GM21529 (cell line): ENCODE measurements at regions not wholly inside any gene's neighbourhood (a gene's known extent, or its start where the extent isn't known, plus 50 kb on each side); places are given as distances from the start of the nearest gene placed in this dataset.
"Not testable (repeated sequence)": the region's sequence is repeated elsewhere in the genome, so short reads cannot be mapped to it uniquely, and the experiment has no call there.

Source experiments
- ATAC-seq: cut with Tn5 transposase; IDR thresholded peaks from one replicate; pipeline ENCODE4 v1.9.1; 2021; ENCODE audit not compliant: unreplicated experiment

DNA sequence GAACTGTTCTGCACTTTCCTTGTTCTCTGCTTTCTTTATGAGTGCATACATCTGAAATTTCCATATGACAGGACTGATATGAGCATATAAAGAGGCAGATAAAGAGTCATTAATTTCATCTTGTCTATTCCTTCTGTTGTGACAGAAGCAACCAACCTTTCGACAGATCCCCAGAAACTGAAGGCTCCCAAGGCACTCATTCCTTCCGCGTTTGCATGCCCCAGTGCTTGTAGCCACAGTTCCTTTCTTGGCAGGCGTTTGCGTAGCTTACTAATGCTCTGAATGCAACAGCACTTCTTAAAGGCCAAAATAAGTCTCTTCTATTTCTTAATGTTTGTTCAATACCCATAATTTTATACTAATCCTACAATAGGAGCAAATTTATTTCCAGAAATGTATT lies 94.0 kb upstream of the TBL1X start:
- ATAC-seq: no peak

DNA sequence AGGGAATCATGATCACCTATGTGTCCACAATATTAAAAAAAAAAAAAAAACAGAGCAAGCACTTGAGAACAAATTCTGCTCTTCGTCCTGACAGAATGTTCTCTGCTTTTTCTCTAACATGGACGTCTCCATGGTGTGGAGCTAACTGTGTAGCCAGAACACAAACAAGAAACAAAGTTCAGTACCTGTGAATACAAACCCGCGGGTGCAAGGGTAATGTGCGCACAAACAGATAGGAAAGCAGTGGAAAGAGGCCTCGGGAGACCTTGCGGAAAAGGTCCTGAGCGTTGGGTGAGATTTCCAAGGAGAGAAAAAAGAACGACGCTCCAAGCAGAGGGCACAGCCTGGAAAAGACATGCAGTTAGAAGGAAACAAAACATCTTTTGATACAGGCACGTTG lies 92.0 kb upstream of the TBL1X start:
- ATAC-seq: no peak

DNA sequence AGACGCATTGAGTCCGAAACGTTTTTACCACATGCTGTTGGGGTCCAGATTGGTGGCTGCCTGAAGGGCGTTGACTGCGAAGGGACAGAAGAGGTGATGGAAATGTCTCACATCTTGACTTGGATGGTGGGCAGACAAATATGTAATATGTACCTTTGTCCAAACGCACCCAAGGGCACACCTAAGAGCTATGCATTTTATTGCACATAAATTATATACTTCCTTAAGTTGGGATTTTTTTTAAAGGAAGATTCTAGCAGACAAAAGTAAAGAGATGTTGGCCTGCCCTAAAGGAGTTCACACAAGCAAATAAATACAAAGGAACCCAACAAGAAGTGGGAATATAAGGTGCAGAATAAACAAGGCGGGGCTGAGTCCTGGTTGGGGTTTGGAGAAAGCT lies 91.1 kb upstream of the TBL1X start:
- ATAC-seq: no peak

DNA sequence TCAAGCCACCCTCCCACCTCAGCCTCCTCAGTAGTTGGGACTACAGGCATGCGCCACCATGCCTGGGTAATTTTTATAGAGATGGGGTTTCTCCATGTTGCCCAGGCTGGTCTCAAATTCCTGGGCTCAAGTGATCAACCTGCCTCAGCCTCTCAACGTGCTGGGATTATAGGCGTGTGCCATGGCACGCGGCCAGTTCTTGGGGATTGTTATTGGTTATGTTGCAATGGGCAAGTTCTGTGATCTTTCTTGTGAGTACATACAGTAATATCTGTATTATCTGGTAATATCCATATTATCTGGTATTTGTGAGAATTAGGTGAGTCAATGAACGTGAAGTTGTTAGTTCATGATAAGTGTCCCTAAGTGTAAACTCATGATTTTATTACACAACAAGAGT lies 90.3 kb upstream of the TBL1X start:
- no peak for ATAC-seq

DNA sequence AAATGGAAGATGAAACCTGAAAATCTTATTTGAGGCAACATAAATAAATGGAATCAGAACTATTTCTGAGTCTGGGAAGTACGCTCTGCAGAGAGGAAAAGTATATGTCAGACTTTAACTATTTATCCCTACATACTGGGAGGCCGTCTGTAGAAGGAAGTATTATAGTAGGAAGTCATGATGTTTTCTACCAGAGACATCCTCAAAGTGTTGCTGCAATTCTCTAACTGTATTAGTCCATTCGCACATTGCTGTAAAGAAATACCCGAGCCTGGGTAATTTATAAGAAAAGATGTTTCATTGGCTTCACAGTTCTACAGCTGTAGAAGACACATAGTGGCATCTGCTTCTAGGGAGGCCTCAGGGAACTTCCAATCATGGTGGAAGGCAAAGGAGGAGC lies 88.7 kb upstream of the TBL1X start:
- ATAC-seq: no peak

DNA sequence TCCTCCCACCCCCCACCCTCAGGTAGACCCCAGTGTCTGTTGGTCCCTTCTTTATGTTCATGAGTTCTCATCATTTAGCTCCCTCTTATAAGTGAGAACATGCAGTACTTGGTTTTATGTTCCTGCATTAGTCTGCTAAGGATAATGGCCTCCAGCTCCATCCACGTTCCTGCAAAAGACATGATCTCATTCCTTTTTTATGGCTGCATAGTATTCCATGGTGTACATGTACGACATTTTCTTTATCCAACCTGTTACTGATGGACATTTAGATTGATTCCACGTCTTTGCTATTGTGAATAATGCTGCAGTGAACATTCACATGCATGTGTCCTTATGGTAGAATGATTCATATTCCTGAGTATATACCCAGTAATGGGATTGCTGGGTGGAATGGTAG lies 87.6 kb upstream of the TBL1X start:
- ATAC-seq: not testable (repeated sequence)

DNA sequence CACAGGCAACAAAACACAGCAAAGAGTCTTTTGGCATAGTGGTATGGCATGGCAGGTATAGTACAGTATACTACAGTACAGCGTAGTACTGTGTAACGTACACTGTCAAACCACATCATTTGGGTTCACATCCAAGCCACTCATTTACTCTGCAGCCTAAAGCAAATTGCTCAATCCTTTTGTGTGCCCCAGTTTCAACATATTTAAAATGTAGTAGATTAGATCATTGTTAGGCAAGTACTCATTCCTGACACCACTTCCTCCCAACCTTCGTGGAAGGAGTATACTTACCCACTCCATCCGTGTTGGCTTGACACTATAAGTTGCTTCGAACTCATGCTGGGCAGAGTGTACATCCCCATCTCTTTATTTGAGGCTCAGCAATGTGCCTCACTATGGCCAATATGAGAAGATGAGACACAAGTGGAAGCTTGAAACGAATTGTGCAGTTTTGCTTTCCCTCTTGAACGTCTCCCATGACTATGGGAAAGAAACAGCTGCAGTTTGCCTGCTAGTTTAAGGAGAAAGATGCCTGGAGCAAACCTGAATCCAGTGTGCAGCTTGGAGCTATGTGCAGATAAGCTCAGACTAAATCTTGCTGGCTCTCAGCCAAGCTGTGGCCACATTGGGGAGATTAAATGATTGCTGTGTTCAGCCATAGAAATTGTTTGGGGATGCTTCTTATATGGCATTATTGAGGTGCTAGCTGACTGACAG lies 85.7 kb upstream of the TBL1X start:
- ATAC-seq: no peak

DNA sequence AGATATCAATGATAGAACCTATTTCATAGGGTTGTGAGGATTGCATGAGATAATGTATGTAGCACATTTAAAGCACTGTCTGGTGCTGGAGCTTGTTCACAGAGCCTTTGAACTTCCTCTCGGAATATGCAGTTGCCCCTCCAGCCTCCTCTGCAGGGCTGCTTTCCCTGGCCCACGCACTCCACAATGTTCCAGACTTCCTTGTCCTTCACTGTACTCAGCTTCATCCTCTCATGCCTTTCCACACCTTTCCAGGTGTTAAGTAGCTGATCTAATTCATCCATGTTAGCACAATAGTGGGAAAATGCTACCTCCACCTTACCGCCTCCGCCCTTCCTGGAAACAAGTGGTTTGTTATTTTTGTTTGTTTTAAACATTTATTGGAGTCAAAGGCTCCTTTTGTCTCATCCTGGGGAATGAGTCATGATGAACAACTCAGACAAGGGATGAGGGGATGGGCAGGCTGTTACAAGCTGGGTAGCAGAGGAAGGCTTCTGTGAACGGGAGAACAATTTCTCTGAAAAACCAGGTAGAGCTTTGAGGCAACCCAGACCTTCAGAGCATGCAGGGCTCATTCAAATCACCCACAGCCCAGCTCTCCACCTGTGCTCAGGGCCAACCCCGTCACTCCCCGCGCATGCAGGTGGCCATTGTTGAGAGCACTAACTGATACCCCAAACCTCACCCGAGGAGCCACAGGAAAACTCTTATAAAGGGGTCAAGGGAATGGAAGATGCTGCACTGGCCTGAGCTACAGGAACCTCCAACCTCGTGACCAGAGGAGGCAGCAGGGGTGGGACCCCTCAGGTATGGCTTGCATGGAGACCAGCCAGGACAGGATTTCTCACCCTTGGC lies 84.9 kb upstream of the TBL1X start:
- no peak for ATAC-seq

DNA sequence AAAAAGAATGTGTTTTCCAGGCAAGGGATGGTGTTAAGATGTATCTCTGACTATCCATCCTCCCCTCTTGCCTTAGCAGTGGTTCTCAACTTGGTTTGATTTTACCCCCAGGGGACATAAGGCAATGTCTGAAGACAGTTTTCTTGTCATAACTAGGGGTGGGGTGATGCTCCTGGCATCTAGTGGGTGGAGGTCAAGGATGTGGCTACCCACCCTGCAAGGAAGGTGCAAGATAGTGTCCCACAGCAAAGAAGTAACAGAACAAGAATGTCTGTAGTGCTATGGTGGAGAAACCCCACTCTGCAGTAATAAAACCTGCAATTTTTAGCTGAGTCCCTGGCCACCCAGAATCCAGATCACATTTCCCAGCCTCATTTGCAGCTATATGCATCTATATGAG lies 81.2 kb upstream of the TBL1X start:
- no peak for ATAC-seq

DNA sequence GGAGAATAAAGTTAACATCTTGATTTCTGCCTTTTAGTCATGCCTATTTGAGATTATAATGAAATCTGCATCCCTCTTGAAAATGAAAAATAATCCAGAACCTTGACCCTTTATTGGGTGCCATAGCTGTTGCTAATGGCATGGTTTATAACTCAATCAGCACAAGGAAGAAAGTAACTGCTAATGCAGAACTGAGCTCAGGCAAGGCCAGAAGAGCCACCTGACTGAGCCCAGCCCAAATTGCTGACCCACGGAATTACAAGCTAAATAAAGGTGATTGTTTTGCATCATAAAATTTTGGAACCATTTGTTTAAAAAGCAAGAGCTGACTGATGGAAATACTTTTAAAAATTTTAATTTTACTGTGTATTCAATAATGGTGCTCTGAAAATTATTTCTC lies 76.4 kb upstream of the TBL1X start:
- no peak for ATAC-seq

DNA sequence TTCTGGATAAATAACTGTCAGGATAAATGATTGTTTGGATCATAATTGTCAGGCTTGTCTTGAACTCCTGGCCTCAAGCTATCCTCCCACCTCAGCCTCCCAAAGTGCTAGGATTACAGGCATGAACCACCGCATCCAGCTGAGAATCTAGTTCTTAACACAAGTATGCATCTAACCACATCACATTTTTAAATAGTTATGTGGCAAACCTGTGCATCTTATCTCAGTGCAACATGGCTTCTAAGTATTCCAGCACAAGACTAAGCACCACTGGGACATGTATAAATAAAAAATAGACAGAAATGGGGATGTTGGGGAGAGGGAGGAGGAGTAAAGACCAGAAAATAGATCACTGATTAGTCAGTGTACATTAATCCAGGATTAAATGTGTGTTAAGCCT lies 74.7 kb upstream of the TBL1X start:
- no peak for ATAC-seq

DNA sequence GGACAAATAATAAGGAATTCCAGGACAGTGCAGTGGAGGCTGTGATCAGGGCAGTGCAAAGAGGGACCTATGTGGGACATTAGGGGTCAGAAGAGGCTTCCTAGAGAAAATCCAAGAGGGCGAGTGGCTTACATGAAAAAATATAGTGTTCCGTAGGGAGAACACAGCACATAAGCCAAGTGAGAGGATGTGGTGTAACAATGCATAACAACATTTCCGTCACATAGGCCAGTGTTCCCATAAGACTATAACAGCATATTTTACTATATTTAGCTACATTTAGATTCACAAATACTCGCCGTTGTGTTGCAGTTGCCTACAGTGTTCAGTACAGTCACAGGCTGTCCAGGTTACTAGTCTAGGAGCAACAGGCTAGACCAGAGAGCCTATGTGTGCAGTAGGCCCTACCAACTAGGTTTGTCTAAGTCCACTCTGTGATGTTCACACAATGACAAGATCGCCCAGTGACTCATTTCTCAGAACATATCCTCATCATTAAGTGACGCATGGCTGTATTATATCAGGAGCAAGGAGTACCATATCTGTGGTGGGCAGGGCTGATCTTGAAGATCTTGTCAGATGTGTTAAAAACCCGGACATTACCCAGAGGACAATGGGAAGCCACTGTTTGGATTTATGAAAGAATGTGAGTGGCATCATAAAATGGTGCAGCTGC lies 74.0 kb upstream of the TBL1X start:
- no peak for ATAC-seq

DNA sequence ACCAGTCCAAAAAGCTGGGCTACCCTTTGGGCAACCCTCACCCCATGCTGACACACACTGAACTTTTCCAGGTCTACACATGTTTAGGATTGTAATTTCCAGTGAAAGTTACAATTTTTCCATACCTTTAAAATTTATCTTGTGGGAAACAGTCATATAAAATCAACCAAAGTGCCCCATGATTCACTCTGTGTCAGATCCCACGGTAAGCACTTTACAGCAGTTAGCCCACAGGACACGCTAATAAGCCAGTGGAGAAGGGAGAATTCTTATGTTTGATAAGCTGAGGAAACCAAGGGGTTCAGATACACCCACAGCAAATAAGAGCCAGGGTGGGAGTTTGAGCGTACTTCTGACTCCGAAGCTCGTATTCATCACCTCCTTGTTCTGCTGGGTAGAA lies 72.4 kb upstream of the TBL1X start:
- no peak for ATAC-seq

DNA sequence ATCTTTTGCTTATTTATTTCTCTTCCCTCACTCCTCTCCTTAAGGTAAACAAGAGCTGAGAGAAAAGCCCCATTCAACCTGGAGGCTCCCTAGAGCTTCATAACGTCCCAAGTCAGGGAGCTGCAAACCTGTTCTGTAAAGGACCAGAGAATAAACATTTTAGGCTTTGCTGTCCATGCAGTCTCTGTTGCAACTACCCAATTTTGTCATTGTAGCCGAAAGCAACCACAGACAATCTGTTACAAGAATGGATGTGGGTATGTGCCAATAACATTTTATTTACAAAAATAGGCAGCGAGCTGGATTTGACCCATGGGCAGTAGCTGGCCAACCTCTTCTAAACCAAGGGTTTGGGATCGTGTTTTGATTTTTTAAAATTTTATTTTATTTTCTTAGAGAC lies 71.3 kb upstream of the TBL1X start:
- no peak for ATAC-seq

DNA sequence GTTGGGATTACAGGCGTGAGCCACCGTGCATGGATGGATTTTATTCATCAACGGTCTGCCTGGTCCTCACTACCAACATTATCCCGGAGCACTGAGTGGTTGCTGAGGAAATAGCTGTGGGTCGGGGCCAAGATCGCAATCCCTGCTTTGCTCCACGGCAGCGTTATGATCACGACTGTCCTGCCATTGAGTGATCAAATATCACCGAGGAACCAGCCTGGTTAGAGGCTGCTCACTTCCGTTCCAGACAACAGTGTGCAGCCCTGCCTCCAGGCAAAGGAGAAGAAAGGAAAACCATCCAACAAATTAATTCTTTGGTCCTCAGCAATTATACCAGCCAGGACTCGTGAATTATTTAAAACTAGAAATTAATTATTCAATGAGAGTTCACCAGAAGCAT lies 70.6 kb upstream of the TBL1X start:
- no peak for ATAC-seq

DNA sequence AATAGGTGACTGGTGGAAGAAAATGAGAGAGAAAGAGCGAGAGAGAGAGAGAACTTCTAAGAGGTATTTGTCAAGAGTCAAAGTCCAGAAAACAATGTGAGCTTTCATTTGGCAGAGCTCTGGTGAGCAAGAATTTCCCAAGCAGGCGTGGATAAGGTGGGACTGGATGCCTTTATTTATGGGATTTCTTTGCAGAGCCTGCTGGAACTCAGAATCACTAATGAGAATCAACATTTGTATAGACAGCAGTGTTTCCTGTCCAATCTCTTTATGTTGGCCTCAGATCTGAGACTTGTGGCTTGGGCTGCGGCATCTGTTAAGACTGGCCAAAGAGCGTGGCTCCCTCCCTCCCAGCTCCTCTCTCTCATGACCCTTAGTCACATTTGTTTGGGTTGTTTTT lies 67.9 kb upstream of the TBL1X start:
- no peak for ATAC-seq

DNA sequence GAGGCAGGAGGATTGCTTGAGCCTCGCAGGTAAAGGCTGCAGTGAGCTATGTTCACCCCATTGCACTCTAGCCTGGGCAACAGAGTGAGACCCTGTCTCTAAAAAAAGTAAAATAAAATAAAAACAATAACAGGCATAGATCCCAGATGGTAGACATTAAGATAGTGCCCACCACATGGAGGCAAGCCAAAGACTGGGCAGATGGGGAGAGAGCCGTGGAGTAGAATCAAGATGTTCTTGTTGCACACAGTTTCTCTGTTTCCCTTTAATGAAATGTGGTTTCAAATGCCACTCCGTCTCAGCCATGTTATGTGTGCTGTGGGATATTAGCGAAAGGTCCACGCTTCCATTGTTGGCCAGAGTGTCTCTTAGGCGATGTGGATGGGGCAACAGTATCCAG lies 63.8 kb upstream of the TBL1X start:
- no peak for ATAC-seq

DNA sequence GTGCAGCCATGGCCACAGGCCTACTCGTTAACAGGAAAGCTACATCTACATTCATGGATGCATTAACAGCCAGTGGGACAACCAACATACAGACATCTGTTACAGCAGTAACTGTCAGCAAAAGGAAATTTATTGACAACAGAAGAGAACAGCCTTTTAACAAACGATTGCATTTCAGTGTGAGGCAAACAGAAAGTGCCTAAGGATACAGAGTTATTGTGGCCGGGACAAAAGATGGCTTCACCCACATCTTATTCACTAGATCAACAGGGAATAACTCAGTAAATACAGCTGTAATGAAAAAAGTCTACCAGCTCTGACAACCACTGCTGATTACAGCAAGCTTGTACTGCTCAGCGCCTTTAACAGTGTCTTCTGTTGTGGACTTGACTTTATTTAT lies 61.5 kb upstream of the TBL1X start:
- ATAC-seq: no peak

DNA sequence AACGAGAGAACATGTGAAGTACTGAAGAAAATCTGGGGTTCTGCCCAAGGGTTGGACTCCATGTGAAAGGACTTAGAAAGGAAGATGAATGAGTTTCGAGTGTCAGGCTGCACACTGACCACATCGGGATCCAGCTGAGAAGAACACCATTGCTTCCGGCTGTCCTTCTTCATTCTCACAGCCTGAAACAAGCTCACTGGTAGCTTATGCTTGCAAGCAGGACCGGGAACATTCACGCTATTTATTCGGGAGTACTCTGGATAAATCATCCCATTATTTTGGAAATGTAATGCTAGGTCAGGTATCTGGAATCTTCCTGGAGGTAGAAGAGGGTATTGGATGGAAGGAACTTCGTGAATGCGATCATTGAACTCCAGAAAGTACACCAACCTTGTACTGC lies 59.2 kb upstream of the TBL1X start:
- not testable (repeated sequence) for ATAC-seq

DNA sequence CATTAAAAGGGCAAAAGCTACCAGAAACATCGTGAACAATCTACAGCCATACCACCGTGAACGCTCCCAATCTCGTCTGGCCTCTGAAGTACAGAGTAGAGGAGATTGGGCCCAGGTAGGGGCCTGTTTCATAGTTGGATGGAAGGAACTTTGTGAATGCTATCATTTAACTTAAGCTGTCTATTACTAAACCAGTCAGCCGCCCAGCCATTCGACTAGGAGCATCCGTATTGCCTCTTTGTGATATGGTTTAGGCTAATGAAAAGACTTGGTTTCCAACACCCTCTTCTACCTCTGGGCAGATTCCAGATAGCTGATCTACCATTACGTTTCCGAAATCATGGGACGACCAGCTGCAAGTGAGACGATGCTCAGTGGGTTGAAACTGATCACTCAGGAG lies 54.0 kb upstream of the TBL1X start:
- not testable (repeated sequence) for ATAC-seq

DNA sequence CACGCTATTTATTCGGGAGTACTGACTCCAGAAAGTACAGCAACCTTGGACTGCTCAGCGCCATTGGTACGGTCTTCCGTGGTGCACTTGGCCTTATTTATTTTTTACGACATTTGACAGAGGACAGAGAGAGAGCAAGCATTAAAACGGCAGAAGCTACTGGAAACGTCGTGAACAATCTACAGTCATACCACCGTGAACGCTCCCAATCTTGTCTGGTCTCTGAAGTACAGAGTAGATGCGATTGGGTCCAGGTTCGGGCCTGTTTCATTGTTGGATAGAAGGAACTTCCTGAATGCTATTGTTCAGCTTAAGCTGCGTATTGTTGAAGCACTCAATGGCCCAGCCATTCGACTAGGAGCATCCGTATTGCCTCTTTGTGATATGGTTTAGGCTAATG lies 53.2 kb upstream of the TBL1X start:
- not testable (repeated sequence) for ATAC-seq

DNA sequence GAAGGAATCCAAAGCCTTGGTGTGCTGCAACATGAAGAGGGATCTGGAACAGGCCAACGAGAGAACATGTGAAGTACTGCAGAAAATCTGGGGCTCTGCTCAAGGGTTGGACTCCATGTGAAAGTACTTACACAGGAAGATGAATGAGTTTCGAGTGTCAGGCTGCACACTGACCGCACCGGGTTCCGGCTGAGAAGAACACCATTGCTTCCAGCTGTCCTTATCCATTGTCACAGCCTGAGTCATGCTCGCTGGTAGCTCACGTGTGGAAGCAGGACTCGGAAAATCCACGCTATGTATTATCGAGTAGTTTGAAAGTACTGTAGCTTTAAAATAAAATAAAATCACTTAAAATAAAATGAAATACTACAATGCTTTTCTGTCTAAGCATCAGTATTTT lies 50.4 kb upstream of the TBL1X start:
- no peak for ATAC-seq
